H1 (cell line): ENCODE measurements at regions not wholly inside any gene's neighbourhood (a gene's known extent, or its start where the extent isn't known, plus 50 kb on each side); places are given as distances from the start of the nearest gene placed in this dataset.

Experiments used
- CTCF ChIA-PET: fragments of 300-600 bp; sonication (Branson Sonifier 250); formaldehyde crosslinking; loops from one replicate; lab custom pipeline; 2021; ENCODE audit not compliant: partially characterized antibody; lab: Charles Lee
- POLR2A ChIA-PET: fragments of 300-600 bp; sonication (Branson Sonifier 250); formaldehyde crosslinking; loops from one replicate; lab custom pipeline; 2021; ENCODE audit warnings: inconsistent platforms; ENCODE audit not compliant: partially characterized antibody; lab: Charles Lee
- DNase-seq, 2 experiments: peaks; one replicate each; pipeline versions ENCODE4 v3.0.0 to v3.0.0-alpha.2; 2010 to 2022; ENCODE audit warnings: low spot score in 2 of 2, low read depth in 1 of 2, mixed read lengths in 1 of 2
- FAIRE-seq: peaks from 2 replicates; lab custom pipeline; 2011; peaks lifted over from hg19 to GRCh38; lab: Jason Lieb, UNC
- H2AFZ ChIP-seq: 2 replicates; pipeline ENCODE4 v1.8.1; 2012; ENCODE audit warnings: low read length, inconsistent platforms
- H2AK5ac ChIP-seq: 2 replicates; pipeline ENCODE4 v1.6.1; 2013; ENCODE audit warnings: low read depth, low read length
- H2BK120ac ChIP-seq: replicated peaks from 2 replicates; pipeline ENCODE3; 2013; ENCODE audit warnings: low read depth, low read length, inconsistent platforms
- H2BK12ac ChIP-seq: 2 replicates; pipeline ENCODE4 v1.6.1; 2013; ENCODE audit warnings: low read depth, low read length
- H2BK15ac ChIP-seq: 2 replicates; pipeline ENCODE4 v1.6.1; 2013; ENCODE audit warnings: low read length
- H2BK20ac ChIP-seq: 2 replicates; pipeline ENCODE4 v1.6.1; 2013; ENCODE audit warnings: low read length
- H2BK5ac ChIP-seq: 2 replicates; pipeline ENCODE4 v1.6.1; 2013; ENCODE audit warnings: low read depth, low read length
- H3K14ac ChIP-seq: 2 replicates; pipeline ENCODE4 v1.6.1; 2013; ENCODE audit warnings: inconsistent platforms; ENCODE audit not compliant: insufficient read length
- H3K18ac ChIP-seq: 2 replicates; pipeline ENCODE4 v1.6.1; 2013; ENCODE audit warnings: low read length; ENCODE audit errors: extremely low read depth
- H3K23ac ChIP-seq: 2 replicates; pipeline ENCODE4 v1.6.1; 2013; ENCODE audit warnings: inconsistent platforms; ENCODE audit not compliant: insufficient read length
- H3K23me2 ChIP-seq: 2 replicates; pipeline ENCODE4 v1.6.1; 2013; ENCODE audit warnings: low read depth, low read length
- H3K27ac ChIP-seq: 2 replicates; pipeline ENCODE4 v1.6.1; 2011; ENCODE audit warnings: low read depth, low read length, inconsistent platforms
- H3K27me3 ChIP-seq, 4 experiments: replicated peaks in 1 of 4; 1 replicate in 1 of 4; 2 replicates in 3 of 4; pipeline versions ENCODE4 v1.6.1 to v1.8.1; 2011 to 2013; ENCODE audit warnings: low read length in 3 of 4, mild to moderate bottlenecking in 3 of 4, inconsistent platforms in 2 of 4, mixed read lengths in 2 of 4, moderate library complexity in 1 of 4; ENCODE audit not compliant: control insufficient read depth in 3 of 4, insufficient read depth in 3 of 4; ENCODE audit errors: extremely low read depth in 1 of 4
- H3K36me3 ChIP-seq, 4 experiments: 2 replicates each; pipeline versions ENCODE4 v1.6.1 to v1.8.1; 2011 to 2013; ENCODE audit warnings: mild to moderate bottlenecking in 4 of 4, low read length in 3 of 4, moderate library complexity in 2 of 4, control low read depth in 1 of 4, inconsistent platforms in 1 of 4; ENCODE audit not compliant: insufficient read depth in 4 of 4, control insufficient read depth in 2 of 4
- H3K4ac ChIP-seq: replicated peaks from 2 replicates; pipeline ENCODE3; 2013; ENCODE audit warnings: low read length, low read depth, mixed read lengths, inconsistent platforms; ENCODE audit not compliant: insufficient read length
- H3K4me1 ChIP-seq, 4 experiments: replicated peaks in 1 of 4; 1 replicate in 1 of 4; 2 replicates in 3 of 4; pipeline versions ENCODE4 v1.6.1 to v1.8.1; 2011 to 2013; ENCODE audit warnings: low read length in 3 of 4, inconsistent platforms in 2 of 4, mixed read lengths in 1 of 4; ENCODE audit not compliant: insufficient read depth in 4 of 4, control insufficient read depth in 3 of 4
- H3K4me2 ChIP-seq, 2 experiments: 2 replicates each; pipeline versions ENCODE4 v1.6.1 to v1.8.1; 2011 to 2013; ENCODE audit warnings: low read depth in 2 of 2, low read length in 2 of 2, control low read depth in 1 of 2, inconsistent platforms in 1 of 2, mild to moderate bottlenecking in 1 of 2; ENCODE audit not compliant: insufficient read depth in 1 of 2
- H3K4me3 ChIP-seq, 4 experiments: fragments of 200-600, 300-600 bp in 1 of 4; sonication (generic), shearing (Covaris generic), sonication (Bioruptor Twin) in 1 of 4; 2 replicates each; pipeline versions ENCODE4 v1.5.1 to v1.8.1; 2011 to 2016; ENCODE audit warnings: low read length in 4 of 4, low read depth in 3 of 4, control low read depth in 2 of 4, inconsistent platforms in 2 of 4, mild to moderate bottlenecking in 2 of 4, mixed read lengths in 1 of 4, moderate library complexity in 1 of 4; ENCODE audit not compliant: insufficient read depth in 2 of 4; ENCODE audit errors: extremely low read depth in 1 of 4
- H3K56ac ChIP-seq: replicated peaks from 2 replicates; pipeline ENCODE3; 2013; ENCODE audit warnings: low read depth, mild to moderate bottlenecking, mixed read lengths, low read length, inconsistent platforms; ENCODE audit not compliant: insufficient read length
- H3K79me1 ChIP-seq: 2 replicates; pipeline ENCODE4 v1.6.1; 2013; ENCODE audit warnings: low read depth, low read length, control low read depth
- H3K79me2 ChIP-seq, 2 experiments: 2 replicates each; pipeline versions ENCODE4 v1.6.1 to v1.8.1; 2012 to 2013; ENCODE audit warnings: low read length in 2 of 2, mild to moderate bottlenecking in 2 of 2, inconsistent platforms in 1 of 2; ENCODE audit not compliant: insufficient read depth in 2 of 2, control insufficient read depth in 1 of 2
- H3K9ac ChIP-seq, 4 experiments: replicated peaks in 1 of 4; 1 replicate in 1 of 4; 2 replicates in 3 of 4; pipeline versions ENCODE4 v1.6.1 to v1.8.1; 2011 to 2013; ENCODE audit warnings: low read depth in 3 of 4, low read length in 3 of 4, control low read depth in 2 of 4, mild to moderate bottlenecking in 2 of 4, moderate library complexity in 2 of 4, inconsistent platforms in 1 of 4; ENCODE audit errors: extremely low read depth in 1 of 4
- H3K9me3 ChIP-seq, 2 experiments: 2 replicates each; pipeline versions ENCODE4 v1.6.1 to v1.8.1; 2012 to 2013; ENCODE audit warnings: mild to moderate bottlenecking in 2 of 2, moderate library complexity in 2 of 2, control low read depth in 1 of 2, inconsistent platforms in 1 of 2, low read depth in 1 of 2, low read length in 1 of 2, mixed read lengths in 1 of 2; ENCODE audit not compliant: insufficient read depth in 2 of 2
- H4K20me1 ChIP-seq, 2 experiments: replicated peaks in 1 of 2; 2 replicates each; pipeline versions ENCODE3 to v1.8.1; 2011 to 2013; ENCODE audit warnings: inconsistent platforms in 2 of 2, low read length in 2 of 2, mild to moderate bottlenecking in 1 of 2; ENCODE audit not compliant: insufficient read depth in 2 of 2, control insufficient read depth in 1 of 2
- H4K5ac ChIP-seq: 2 replicates; pipeline ENCODE4 v1.6.1; 2013; ENCODE audit warnings: low read length, low read depth, mixed read lengths, inconsistent platforms; ENCODE audit not compliant: insufficient read length
- H4K8ac ChIP-seq: 2 replicates; pipeline ENCODE4 v1.8.0; 2013; ENCODE audit warnings: mild to moderate bottlenecking, moderate library complexity, low read length, inconsistent platforms; ENCODE audit not compliant: insufficient read depth; ENCODE audit errors: extremely low read depth
- H4K91ac ChIP-seq: replicated peaks from 2 replicates; pipeline ENCODE3; 2013; ENCODE audit warnings: low read length, mixed read lengths, inconsistent platforms; ENCODE audit not compliant: insufficient read length
- CBX8 ChIP-seq: fragments of 300-800, 300-1000 bp; sonication (generic); IDR thresholded peaks from 2 replicates; pipeline ENCODE4 v1.7.1; 2016; ENCODE audit warnings: low read depth, low read length, borderline replicate concordance
- JUN ChIP-seq: IDR thresholded peaks from 2 replicates; pipeline ENCODE4 v1.6.1; 2011; ENCODE audit warnings: low read depth, mild to moderate bottlenecking, improper control_type of control experiment, low read length
- POLR2AphosphoS5 ChIP-seq: IDR thresholded peaks from 2 replicates; pipeline ENCODE4 v1.6.1; 2011; ENCODE audit warnings: low read depth, low read length
- SP1 ChIP-seq: IDR thresholded peaks from 2 replicates; pipeline ENCODE4 v1.6.1; 2011; ENCODE audit warnings: low read depth, low read length
- TAF7 ChIP-seq: optimal IDR thresholded peaks from 2 replicates; pipeline ENCODE3; 2011; ENCODE audit warnings: low read depth, mild to moderate bottlenecking, inconsistent platforms, low read length, moderate library complexity, borderline replicate concordance
- WGBS, 2 experiments: shearing (Covaris generic) in 1 of 2; methylation state at CpG; one replicate each; pipeline versions ENCODE4 v1.1.6 to v1.1.7; 2013 to 2015; ENCODE audit warnings: low lambda C conversion rate in 2 of 2, mixed read lengths in 2 of 2, inconsistent platforms in 1 of 2, low coverage in 1 of 2, missing lambda C conversion rate in 1 of 2; ENCODE audit not compliant: insufficient replicate concordance in 2 of 2, insufficient coverage in 1 of 2, insufficient read length in 1 of 2; ENCODE audit errors: extremely low coverage in 1 of 2, missing lambda C conversion rate in 1 of 2; 5-methylcytosine and 5-hydroxymethylcytosine counted together

DNA sequence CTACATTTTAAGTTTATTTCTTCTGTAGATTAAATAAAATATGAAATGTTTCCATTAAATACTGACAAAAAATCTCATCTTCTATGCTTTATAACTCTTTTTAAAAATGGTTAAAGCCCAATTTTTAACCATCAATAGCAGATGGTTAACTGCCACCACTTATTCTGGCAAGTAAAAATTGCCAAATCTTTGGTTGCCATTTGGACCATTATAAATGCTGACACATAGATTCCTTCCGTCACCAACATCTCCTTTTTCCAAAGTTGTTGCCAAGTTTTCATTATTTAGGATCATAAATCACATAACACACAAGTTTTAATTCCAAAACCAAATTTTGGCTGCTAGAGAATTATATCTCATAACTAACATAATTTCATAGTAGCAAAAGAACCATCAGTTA lies 1614.3 kb downstream of the REEP3 start:
- Histone ChIP-seq H2BK120ac (no peak overlapping the region), H2BK20ac (no peak overlapping the region)
- TF ChIP-seq TAF7: no peak
- TF ChIP-seq JUN: no peak
- no peak for TF ChIP-seq CBX8
- no peak for TF ChIP-seq SP1
- no peak for TF ChIP-seq POLR2AphosphoS5
- TF ChIP-seq, all 59 proteins: peak for 0
- no peaks in the 10 kb centered on the region for H3K27me3 ChIP-seq
- H4K8ac ChIP-seq: no peak overlapping the region
- no peaks in the 10 kb centered on the region for H3K4me1 ChIP-seq
- no peaks in the 10 kb centered on the region for H3K79me1 ChIP-seq
- H2BK5ac ChIP-seq: no peak overlapping the region
- no peaks in the 10 kb centered on the region for H4K20me1 ChIP-seq
- H2BK12ac ChIP-seq: no peak overlapping the region
- H3K4me2 ChIP-seq: no peak overlapping the region
- H2AFZ ChIP-seq: no peak overlapping the region
- CTCF ChIA-PET: no interaction called here
- no peaks in the 10 kb centered on the region for H3K36me3 ChIP-seq
- H2BK15ac ChIP-seq: no peak overlapping the region
- H3K27ac ChIP-seq: no peak overlapping the region
- H4K5ac ChIP-seq: no peak overlapping the region
- no peak for DNase-seq
- no peak overlapping the region for H3K56ac ChIP-seq
- 90% methylated on average over 1 of the region's 1 CpG; no CpG with 5 or more reads in 1 of the 2 experiments for WGBS, 2 experiments
- no peak overlapping the region for H2AK5ac ChIP-seq
- H4K91ac ChIP-seq: no peak overlapping the region
- H3K18ac ChIP-seq: no peak overlapping the region
- H3K9ac ChIP-seq: no peak overlapping the region
- POLR2A ChIA-PET: no interaction called here
- H3K4me3 ChIP-seq: no peak overlapping the region
- no peaks in the 10 kb centered on the region for H3K23me2 ChIP-seq
- no peak overlapping the region for H3K23ac ChIP-seq
- no peak for FAIRE-seq
- H3K4ac ChIP-seq: no peak overlapping the region
- H3K14ac ChIP-seq: no peak overlapping the region
- H3K9me3 ChIP-seq: no peaks in the 10 kb centered on the region
- H3K79me2 ChIP-seq: no peaks in the 10 kb centered on the region
